HG03060 (cell line): ENCODE measurements at regions not wholly inside any gene's neighbourhood (a gene's known extent, or its start where the extent isn't known, plus 50 kb on each side); places are given as distances from the start of the nearest gene placed in this dataset.

Experiments used
- ATAC-seq: cut with Tn5 transposase; IDR thresholded peaks from one replicate; pipeline ENCODE4 v1.9.1; 2021; ENCODE audit warnings: low read depth, moderate number of reproducible peaks; ENCODE audit not compliant: unreplicated experiment

DNA sequence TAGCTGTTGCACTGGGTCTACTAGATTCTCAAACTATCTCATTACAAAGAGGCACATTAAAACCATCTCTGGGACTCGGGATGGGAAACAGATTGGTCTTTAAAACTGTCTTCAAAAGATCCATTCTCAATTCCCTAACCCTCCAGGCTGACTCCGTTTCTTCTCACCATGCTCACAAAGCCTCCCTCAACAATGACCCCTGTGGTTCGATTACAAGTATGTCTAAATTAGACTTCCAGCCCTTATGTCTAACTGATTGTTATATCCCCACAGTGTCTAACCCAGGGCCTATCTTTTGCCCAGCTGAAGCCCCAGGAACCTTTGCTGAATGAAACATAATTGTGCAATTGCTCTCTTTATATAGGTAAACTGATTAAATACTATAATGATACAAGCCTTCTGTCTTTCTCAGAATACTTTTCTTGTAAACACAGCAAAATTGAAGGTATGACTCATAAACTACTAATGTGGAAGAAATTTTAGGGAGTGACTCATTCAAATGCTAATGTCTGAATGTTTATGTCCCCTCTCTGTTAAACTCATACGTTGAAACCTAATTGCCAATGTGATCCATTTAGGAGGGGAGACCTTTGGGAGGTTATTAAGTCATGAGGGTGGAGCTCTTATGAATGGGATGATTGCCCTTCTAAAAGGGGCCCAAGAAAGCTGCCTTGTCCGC, 65.6 kb upstream of the DAB1 start:
- ATAC-seq: no peak

DNA sequence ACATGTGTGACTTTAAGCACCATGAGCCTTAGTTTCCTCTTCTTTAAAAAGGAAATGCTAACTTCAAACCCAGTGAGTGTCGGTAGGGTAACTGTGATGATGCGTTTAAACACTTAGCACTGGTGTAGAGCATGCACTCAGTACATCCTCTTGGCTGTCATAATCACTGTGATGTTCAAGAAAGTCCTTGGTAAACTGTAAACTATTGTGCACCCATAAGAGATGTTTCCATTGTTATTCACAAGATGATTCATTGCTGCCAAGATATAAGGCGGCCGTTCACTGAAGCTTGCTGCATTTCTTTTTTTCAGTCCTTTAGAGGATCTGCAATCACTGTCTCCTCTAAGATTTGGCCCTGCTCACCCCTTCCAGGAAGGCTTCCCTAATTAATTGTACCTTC, 61.8 kb upstream of the DAB1 start:
- ATAC-seq: no peak

- ATAC-seq: no peak
Measured at GRCh38 chr1:57483954-57484353, 60.1 kb upstream of the DAB1 start.

- no peak for ATAC-seq
Measured at GRCh38 chr1:57479471-57479870, 55.6 kb upstream of the DAB1 start.

DNA sequence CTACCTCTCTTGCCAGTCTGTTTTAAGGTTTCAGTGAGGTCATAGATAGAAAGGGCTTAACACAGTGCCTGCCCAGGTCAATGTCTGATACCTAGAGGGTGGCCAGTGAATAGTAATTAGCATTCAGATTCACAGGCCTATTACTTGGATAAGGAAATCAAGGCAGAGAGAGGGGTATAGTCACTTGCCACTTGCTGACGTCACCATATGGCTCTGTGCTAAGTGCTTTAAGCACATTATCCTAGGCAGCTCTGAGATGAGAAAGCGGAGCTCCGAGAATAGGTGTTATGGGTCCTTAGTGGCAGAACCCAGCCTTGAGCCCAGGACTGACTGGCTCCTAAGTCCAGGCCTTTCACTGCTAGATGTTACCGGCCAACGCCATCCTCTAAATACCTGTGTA, 51.5 kb upstream of the DAB1 start:
- no peak for ATAC-seq

DNA sequence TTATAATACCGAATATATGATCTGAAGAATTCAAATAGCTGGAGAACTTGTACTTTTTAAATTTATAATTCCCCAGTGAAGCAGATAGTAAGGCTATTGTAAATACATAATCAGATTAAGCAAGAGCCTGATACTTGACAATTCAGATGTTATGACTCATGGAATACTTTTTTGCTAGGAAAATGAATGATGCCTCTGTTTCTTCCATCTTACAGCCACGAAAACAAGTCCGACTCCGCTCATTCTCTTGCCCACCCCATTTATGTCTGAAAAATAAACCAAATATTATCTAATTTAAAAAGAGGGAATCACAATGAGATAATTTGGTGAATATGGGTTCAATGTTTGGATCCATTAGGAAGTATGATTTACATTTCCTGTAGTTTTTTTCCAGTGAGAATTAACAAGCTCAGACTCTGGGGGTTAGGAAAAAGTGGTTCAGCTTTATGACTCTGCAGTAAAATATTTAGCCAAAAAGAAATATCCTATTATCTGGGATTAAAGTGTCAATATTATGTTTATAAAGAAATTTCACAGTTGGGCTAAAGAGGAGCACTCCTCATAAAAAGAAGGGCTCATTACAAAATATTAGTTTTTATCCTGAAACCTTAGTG, 50.4 kb upstream of the DAB1 start:
- no peak for ATAC-seq
